DOHH2 (cell line): ENCODE measurements at regions not wholly inside any gene's neighbourhood (a gene's known extent, or its start where the extent isn't known, plus 50 kb on each side); places are given as distances from the start of the nearest gene placed in this dataset.

Source experiments
- H3F3A ChIP-seq: fragments of 200-600 bp; sonication (generic), shearing (Covaris generic); 2 replicates; pipeline ENCODE4 v1.6.0; 2016; ENCODE audit warnings: antibody characterized with exemption, mild to moderate bottlenecking; ENCODE audit not compliant: control insufficient read depth, insufficient read depth
- H3K27ac ChIP-seq: fragments of 200-600 bp; sonication (generic); 2 replicates; pipeline ENCODE4 v1.5.1; 2014; ENCODE audit warnings: low read depth, mild to moderate bottlenecking, low read length, moderate library complexity
- H3K27me3 ChIP-seq: fragments of 200-600 bp; sonication (generic); 2 replicates; pipeline ENCODE4 v1.6.1; 2014; ENCODE audit warnings: mild to moderate bottlenecking, low read length, mixed read lengths; ENCODE audit not compliant: control insufficient read depth
- H3K36me3 ChIP-seq: fragments of 200-600 bp; sonication (generic); 2 replicates; pipeline ENCODE4 v1.6.1; 2014; ENCODE audit warnings: mild to moderate bottlenecking, low read length, moderate library complexity, mixed read lengths; ENCODE audit not compliant: control insufficient read depth
- H3K4me1 ChIP-seq: fragments of 200-600 bp; sonication (generic); 2 replicates; pipeline ENCODE4 v1.6.1; 2014; ENCODE audit warnings: mild to moderate bottlenecking, low read length, mixed read lengths; ENCODE audit not compliant: control insufficient read depth
- H3K4me2 ChIP-seq: fragments of 200-600 bp; sonication (generic); 2 replicates; pipeline ENCODE4 v1.6.0; 2014; ENCODE audit warnings: mild to moderate bottlenecking, low read length, moderate library complexity
- H3K4me3 ChIP-seq: fragments of 200-600 bp; sonication (generic); 2 replicates; pipeline ENCODE4 v1.5.1; 2014; ENCODE audit warnings: mild to moderate bottlenecking, low read length, mixed read lengths
- H3K79me2 ChIP-seq: fragments of 200-600 bp; sonication (generic); 2 replicates; pipeline ENCODE4 v1.6.1; 2014; ENCODE audit warnings: mild to moderate bottlenecking, low read length, mixed read lengths; ENCODE audit not compliant: control insufficient read depth
- H3K9me2 ChIP-seq: fragments of 200-600 bp; sonication (generic); replicated peaks from 2 replicates; pipeline ENCODE4 v1.6.1; 2014; ENCODE audit warnings: mild to moderate bottlenecking, low read length, mixed read lengths; ENCODE audit not compliant: control insufficient read depth
- H3K9me3 ChIP-seq: fragments of 200-600 bp; sonication (generic); 2 replicates; pipeline ENCODE4 v1.6.1; 2014; ENCODE audit warnings: antibody characterized with exemption, low read length, mixed read lengths; ENCODE audit not compliant: control insufficient read depth, insufficient read depth
- H4K20me1 ChIP-seq: fragments of 200-600 bp; sonication (generic); 2 replicates; pipeline ENCODE4 v1.6.0; 2014; ENCODE audit warnings: low read depth, mild to moderate bottlenecking, antibody characterized with exemption, low read length, moderate library complexity; ENCODE audit not compliant: control insufficient read depth, insufficient read depth
- EZH2phosphoT487 ChIP-seq: fragments of 200-600 bp; sonication (generic); IDR thresholded peaks from 2 replicates; pipeline ENCODE4 v1.6.1; 2017; ENCODE audit warnings: borderline replicate concordance, mild to moderate bottlenecking, antibody characterized with exemption, low read length, moderate library complexity, mixed read lengths
- TF ChIP-seq, protein P1 (sequence below): fragments of 200-600 bp; sonication (generic); IDR thresholded peaks from one replicate; pipeline ENCODE4 v1.5.1; 2014; ENCODE audit warnings: antibody characterized with exemption, mild to moderate bottlenecking, low read depth, low read length; ENCODE audit not compliant: poor library complexity, severe bottlenecking

DNA sequence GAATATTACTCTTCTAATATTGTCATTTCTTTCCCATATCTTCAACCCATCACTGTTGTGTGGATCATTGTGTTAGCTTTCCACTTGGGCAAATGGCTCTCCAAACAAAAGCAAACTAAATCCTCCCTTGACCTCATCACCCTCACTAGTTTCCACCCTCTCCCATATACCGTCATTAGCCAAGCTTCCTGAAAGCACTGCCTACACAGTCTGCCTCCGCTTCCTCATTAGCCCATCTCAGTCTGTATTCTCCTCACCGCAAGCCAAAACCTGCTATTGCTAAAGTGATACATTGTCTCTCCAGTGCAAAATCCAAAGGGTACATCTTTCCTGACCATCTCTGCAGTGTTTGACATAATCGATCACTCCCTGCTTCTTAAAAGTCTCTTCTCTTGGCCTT, 212.6 kb downstream of the CLIC5 start:
- Histone ChIP-seq H3K27me3 (no peaks in the 10 kb centered on the region), H3K9me3 (no peaks in the 10 kb centered on the region), H3F3A (no peaks in the 10 kb centered on the region), H4K20me1 (no peaks in the 10 kb centered on the region), H3K4me3 (no peak overlapping the region), H3K4me2 (no peak overlapping the region), H3K36me3 (no peaks in the 10 kb centered on the region), H3K9me2 (no peaks in the 10 kb centered on the region), H3K4me1 (no peaks in the 10 kb centered on the region), H3K79me2 (no peaks in the 10 kb centered on the region), H3K27ac (no peak overlapping the region)
- TF ChIP-seq, protein P1, sequence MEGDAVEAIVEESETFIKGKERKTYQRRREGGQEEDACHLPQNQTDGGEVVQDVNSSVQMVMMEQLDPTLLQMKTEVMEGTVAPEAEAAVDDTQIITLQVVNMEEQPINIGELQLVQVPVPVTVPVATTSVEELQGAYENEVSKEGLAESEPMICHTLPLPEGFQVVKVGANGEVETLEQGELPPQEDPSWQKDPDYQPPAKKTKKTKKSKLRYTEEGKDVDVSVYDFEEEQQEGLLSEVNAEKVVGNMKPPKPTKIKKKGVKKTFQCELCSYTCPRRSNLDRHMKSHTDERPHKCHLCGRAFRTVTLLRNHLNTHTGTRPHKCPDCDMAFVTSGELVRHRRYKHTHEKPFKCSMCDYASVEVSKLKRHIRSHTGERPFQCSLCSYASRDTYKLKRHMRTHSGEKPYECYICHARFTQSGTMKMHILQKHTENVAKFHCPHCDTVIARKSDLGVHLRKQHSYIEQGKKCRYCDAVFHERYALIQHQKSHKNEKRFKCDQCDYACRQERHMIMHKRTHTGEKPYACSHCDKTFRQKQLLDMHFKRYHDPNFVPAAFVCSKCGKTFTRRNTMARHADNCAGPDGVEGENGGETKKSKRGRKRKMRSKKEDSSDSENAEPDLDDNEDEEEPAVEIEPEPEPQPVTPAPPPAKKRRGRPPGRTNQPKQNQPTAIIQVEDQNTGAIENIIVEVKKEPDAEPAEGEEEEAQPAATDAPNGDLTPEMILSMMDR = no peak
- no peak for TF ChIP-seq EZH2phosphoT487

DNA sequence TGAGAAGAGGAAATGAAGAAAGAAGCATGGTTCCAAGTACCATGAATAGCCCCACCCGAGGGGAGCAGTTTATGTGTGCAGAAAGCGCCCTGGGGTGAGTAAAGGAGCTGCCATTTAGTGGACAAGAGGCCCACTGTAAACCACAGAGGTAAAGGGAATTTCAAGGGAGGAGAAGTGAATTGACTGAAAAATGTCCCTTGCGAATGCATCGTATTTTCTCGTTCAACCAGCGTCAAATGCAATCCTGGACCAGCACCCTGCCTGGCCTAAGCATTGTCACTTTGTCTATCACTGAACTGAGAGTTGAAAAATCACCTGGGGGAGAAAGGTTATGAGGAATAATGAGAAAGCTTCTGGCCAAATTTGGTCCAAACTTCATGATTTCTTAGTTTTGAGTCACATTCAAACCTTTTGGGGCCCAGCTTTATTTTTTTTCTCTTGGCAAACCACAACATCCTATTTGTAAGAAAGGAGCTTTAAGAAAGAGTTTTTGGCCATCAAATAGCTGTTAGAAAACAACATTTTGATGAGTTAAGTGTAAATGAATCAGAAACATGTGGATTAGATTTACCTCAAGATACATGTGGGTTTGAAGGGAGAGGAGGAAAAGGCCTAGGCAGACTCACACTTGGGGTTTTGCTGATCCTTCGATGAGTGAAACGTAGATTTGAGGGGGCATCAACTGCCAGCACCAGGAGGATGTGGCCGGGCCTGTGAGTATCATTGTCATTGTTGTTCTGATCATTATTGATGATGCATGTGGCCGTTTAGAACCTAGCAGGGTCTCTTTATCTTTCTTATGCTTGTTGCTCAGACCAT, 214.0 kb downstream of the CLIC5 start:
- Histone ChIP-seq H3K4me3 (no peak overlapping the region), H4K20me1 (no peaks in the 10 kb centered on the region), H3K9me2 (no peaks in the 10 kb centered on the region), H3K27me3 (no peaks in the 10 kb centered on the region), H3K79me2 (no peaks in the 10 kb centered on the region), H3K27ac (no peak overlapping the region), H3K4me2 (no peak overlapping the region), H3F3A (no peaks in the 10 kb centered on the region), H3K9me3 (no peaks in the 10 kb centered on the region), H3K36me3 (no peaks in the 10 kb centered on the region), H3K4me1 (no peaks in the 10 kb centered on the region)
- TF ChIP-seq, protein P1 = no peak
- TF ChIP-seq EZH2phosphoT487 = no peak

- Histone ChIP-seq H3K4me2 (no peak overlapping the region), H3K4me1 (no peaks in the 10 kb centered on the region), H4K20me1 (no peaks in the 10 kb centered on the region), H3K27me3 (no peaks in the 10 kb centered on the region), H3K36me3 (no peaks in the 10 kb centered on the region), H3F3A (no peaks in the 10 kb centered on the region), H3K27ac (no peak overlapping the region), H3K9me2 (no peaks in the 10 kb centered on the region), H3K9me3 (no peaks in the 10 kb centered on the region), H3K79me2 (no peaks in the 10 kb centered on the region), H3K4me3 (no peak overlapping the region)
- TF ChIP-seq, protein P1 = no peak
- TF ChIP-seq EZH2phosphoT487 = no peak
Measured at GRCh38 chr6:45800911-45801310, 214.7 kb downstream of the CLIC5 start.
